GM12865 (cell line): ENCODE measurements at regions not wholly inside any gene's neighbourhood (a gene's known extent, or its start where the extent isn't known, plus 50 kb on each side); places are given as distances from the start of the nearest gene placed in this dataset.

ENCODE experiments used
- DNase-seq: peaks from one replicate; pipeline ENCODE4 v3.0.0; 2010; ENCODE audit warnings: low read depth
- H3K4me3 ChIP-seq: 2 replicates; pipeline ENCODE4 v1.5.1; 2011; ENCODE audit warnings: mild to moderate bottlenecking, low read depth, low read length, control low read depth
- CTCF ChIP-seq: IDR thresholded peaks from 2 replicates; pipeline ENCODE4 v1.5.1; 2011; ENCODE audit warnings: low read length, control low read depth, low read depth, inconsistent platforms; ENCODE audit not compliant: insufficient read depth; ENCODE audit errors: missing control alignments

GRCh38 chr2:123051136-123051535 is 974.0 kb upstream of the CNTNAP5 start:
- TF ChIP-seq CTCF: no peak
- H3K4me3 ChIP-seq: no peak overlapping the region
- no peak for DNase-seq

DNA sequence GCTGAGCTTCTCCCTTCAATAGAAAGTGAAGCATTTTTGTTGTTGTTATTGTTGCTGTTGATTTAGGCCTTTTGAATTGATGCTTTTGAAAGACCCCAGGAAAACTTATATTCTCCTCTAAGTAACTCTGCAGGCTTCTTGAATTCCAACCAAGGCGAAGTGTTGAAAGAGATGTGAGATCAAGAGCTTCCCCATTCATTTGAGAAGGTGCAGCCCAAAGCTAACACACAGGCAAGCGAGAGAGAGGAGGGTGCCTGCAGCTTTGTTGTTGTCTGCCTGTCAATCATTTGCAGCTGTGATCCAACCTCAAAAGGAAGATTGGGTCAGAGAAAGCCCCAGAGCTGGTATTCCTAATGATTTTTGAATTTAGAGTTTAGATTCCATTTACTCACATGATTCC is 963.6 kb upstream of the CNTNAP5 start:
- DNase-seq: no peak
- H3K4me3 ChIP-seq: no peak overlapping the region
- TF ChIP-seq CTCF: no peak

DNA sequence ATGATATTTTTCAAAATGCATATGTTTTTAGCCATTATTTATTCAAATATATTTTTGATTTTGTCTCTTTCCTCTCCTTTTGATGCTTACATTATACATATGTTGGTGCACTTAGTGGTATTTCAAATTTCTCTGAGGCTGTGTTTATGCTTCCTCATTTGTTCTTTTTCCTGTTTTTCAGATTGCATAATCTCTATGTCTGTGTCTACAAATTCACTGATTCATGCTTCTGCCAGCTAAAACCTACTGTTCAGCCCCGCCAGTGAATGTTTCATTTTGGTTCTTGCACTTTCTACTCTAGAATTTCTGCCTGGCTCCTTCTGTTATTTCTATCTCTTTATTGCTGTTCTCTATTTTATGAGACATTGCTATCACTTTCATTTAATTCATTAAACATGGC is 951.7 kb upstream of the CNTNAP5 start:
- no peak for DNase-seq
- no peak overlapping the region for H3K4me3 ChIP-seq
- TF ChIP-seq CTCF: no peak

DNA sequence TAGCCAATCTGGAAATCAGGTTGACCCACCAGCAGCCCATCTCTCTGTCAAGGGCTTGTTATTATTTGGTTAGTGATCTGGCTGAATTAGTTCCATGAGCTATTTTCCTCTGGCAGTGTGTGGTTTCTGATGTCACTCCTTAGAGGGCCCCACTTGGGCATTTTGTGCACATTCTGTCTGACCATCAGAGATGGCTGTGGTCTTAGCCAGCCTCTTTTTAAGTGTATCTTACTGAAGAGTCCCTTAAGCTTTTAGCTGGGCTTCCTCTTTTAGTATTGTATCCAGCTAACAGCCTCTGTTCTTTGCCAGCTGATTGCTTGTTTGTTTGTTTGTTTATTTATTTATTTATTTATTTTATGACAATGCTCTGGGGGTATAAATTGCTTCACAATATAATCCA is 951.1 kb upstream of the CNTNAP5 start:
- no peak for DNase-seq
- no peak overlapping the region for H3K4me3 ChIP-seq
- no peak for TF ChIP-seq CTCF

DNA sequence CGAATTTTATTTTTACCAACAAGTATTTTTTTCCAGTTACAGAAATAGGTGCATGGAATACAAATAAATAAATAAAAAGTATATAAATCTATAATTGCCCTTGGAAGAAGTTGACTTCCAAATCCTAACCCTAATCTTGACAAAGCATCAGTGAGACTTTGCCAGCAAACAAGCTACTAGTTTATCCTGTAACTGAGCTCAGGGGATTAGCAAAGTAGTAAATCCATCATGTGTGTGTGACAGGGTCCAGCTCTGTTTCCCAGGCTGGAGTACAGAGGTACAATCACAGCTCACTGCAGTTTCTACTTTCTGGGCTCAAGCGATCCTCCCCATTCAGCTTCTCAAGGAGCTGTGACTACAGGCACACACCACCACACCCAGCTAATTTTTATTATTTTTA is 948.0 kb upstream of the CNTNAP5 start:
- TF ChIP-seq CTCF: no peak
- no peak for DNase-seq
- H3K4me3 ChIP-seq: no peak overlapping the region

- DNase-seq: no peak
- no peak for TF ChIP-seq CTCF
- no peak overlapping the region for H3K4me3 ChIP-seq
These were observed 944.8 kb upstream of the CNTNAP5 start for GRCh38 chr2:123080331-123080730.

- DNase-seq: no peak
- TF ChIP-seq CTCF: no peak
- no peak overlapping the region for H3K4me3 ChIP-seq
These were observed 939.6 kb upstream of the CNTNAP5 start for GRCh38 chr2:123085484-123085883.
